Prostate gland (tissue), 2 donors: ENCODE measurements at regions not wholly inside any gene's neighbourhood (a gene's known extent, or its start where the extent isn't known, plus 50 kb on each side); places are given as distances from the start of the nearest gene placed in this dataset.

Experiments
- CTCF ChIP-seq, 4 experiments: fragments of 200-600 bp in 2 of 4; fragments of 450-650 bp in 2 of 4; sonication (generic) in 2 of 4; IDR thresholded peaks; 1 replicate in 3 of 4; 2 replicates in 1 of 4; pipeline ENCODE4 v1.5.1; 2016 to 2019; ENCODE audit warnings: antibody characterized with exemption in 4 of 4, mild to moderate bottlenecking in 2 of 4, moderate library complexity in 2 of 4
- POLR2A ChIP-seq: fragments of 450-650 bp; IDR thresholded peaks from one replicate; pipeline ENCODE4 v1.6.1; 2016; ENCODE audit warnings: antibody characterized with exemption, mild to moderate bottlenecking
- POLR2AphosphoS5 ChIP-seq: sonication (generic); formaldehyde crosslinking; IDR thresholded peaks from one replicate; pipeline ENCODE4 v1.6.1; 2017; ENCODE audit warnings: antibody characterized with exemption

GRCh38 chr3:17891139-17891856 lies 148.9 kb upstream of the TBC1D5 start:
- TF ChIP-seq CTCF (IDR thresholded peaks at IDR 0.05): no peak
- TF ChIP-seq POLR2A: no peak
- TF ChIP-seq POLR2AphosphoS5: no peak
